Fibroblast of skin of left quadriceps (primary cell): ENCODE measurements at regions not wholly inside any gene's neighbourhood (a gene's known extent, or its start where the extent isn't known, plus 50 kb on each side); places are given as distances from the start of the nearest gene placed in this dataset.

Source experiments
- DNase-seq, 2 experiments: peaks; one replicate each; pipeline ENCODE4 v3.0.0-alpha.2; 2013; ENCODE audit warnings: low read depth in 2 of 2

DNA sequence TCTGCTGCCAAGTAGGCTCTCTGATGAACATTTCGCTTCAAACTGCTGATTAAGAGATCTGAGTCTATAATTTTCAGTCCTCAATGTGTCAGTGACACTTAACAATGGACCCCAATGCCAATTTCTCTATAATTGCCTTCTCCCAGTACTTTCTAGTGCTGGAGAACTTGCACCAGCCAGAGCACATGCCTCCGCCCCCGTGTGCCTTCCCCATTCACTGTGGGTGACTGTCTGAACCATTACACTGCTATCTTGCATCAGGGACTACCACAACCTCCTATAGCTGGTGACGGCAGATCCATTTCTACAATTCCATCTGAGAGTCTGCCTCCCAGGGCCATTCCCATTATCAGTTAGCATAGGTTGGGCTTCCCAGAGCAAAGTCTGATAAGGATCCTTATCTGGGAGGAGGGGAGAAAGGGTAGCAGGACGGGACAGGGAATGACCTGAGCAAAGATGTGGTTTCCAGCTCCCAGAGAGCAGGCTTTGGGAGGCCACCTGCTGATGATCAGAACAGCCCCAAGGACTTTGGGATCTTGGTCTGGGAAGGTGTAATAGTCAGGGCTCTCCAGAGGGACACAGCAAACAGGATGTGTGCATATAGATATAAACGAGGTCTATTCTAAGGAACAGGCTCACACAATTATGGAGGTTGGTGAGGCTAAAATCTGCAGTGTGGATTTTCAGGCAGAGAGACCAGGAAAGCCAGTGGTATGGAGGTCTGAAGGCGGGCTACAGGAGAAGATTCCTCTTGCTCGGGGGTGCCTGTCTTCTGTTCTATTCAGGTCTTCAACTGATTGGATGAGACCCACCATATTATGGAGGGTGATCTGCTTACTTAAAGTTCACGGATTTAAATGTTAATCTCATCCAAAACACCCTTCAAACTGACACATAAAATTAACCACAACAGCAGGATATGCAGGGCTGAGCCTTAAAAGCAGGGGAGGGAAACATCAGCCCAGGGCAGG is 238.2 kb downstream of the PTPRU start:
- no peak for DNase-seq

DNA sequence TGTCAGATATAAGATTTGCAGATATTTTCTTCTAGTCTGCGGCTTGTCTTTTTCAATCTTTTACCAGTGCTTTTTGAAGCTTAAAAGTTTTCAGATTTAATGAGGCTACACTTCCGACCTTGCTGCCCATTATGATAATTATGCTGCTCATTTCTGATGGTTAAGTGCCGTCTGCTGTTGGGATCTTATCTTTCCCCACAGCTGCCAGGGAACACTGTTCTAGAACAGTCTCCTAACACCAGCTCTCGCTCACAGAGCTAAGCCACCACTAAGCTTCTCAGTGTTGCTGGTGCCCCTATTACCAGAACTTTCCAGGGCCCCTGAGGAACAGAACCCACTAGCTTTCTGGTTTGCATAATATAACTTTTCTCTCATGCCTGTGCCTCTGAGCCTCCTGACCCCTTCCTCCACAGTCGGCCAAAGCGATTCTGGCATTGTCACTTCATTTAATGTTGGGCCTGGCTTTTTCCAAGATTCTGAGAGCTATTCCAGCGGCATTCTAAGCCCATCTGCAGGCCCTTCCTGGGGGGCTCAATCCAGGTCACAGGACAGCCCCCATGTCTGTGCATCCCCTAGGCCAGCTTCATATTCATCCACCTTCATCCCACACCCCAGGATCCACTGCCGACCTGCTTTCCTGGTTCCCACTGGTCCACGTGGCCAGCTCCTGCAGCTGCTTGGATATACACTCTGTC is 237.0 kb downstream of the PTPRU start:
- DNase-seq, result no peak

DNA sequence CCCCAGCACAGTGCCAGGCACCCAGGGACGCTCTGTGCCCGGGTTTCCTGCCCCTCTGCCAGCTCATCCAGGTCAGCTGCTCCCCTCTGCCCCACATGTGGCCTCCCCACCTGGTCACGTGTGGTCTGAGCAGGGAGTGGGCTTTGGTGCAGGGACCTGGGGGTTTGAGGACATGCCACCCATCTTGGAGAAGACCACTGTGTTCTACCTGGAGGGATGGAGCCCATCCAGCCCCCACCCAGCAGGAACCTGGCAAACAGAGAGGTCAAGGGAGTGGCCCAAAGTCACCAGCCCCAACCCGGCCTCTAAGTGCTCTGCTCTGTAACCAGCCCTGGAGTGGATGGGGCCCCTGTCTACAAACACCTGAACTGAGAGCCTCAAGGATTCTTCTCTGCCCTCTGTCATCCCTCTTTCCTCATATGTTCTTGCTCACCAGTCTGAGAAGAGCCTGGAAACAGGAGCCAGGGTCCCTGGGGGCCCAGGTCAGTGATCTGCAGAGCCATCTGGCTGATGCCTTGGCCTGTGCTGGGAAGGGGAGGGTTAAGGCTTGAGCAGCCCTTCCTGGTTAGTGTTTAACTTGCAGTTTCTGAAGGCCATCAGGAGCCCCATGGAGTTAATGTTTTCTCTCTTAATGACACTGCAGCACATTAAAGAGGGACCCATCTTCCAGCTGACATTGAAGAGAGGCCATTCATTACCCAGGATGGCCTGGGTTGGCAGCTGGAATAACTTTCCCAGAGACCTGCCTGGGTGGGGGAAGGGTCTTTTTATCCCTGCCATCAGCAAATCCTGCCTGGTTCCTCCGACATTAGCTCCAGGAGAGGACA is 235.4 kb downstream of the PTPRU start:
- DNase-seq, result no peak

GRCh38 chr1:29470788-29471119 is 234.4 kb downstream of the PTPRU start:
- DNase-seq, result no peak

DNA sequence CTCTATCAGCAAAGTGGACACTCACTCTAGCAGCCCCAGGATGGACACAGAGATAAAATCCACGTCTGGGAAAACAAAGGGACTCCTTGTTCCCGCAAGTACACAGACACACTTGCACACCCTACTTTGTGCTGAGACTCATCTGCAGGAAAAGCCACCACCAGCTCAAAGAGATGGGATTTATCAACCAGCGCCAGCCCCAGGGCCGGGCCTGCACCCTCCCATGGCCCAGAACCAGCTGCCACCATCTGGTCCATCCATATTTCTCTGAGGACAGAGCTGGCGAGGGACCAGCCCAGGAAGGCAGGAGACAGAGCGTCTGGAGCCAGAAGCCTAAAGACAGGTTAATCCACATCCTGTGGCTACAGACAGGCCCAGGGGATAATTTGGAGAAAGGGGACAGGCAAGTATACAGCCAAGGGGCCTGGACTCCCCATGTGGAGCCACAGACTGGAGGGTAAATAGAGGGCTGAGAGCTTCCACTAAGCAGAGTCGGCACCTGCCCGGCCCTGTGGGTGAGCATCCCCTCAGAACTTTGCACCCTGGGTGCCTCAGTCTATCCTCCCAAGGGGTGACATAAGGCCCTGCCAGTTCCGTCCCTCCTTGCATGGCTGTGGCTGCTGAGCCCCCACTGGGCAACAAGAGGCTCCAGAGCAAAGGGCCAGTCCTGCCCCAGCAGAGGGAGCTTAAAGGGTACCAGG is 233.9 kb downstream of the PTPRU start:
- DNase-seq, result no peak

DNA sequence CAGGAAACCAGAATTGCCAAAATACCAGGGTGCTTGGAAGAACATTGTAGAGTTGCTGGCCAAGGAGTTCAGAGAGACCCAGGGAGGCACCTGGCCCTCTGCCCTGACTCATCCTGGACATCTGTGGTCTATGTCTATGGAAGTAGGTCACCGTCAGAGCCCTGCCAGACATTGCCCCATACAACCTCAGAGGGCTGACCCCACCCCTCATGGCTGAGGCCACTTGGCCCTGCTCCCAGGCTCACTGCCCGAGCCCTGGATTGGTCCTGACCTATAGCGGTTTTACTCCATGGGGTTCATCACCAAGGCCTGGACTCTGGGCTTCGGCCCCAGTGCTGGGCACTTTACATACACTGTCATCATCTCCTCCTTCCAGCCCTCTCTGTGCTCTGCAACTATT is 233.1 kb downstream of the PTPRU start:
- no peak for DNase-seq

DNA sequence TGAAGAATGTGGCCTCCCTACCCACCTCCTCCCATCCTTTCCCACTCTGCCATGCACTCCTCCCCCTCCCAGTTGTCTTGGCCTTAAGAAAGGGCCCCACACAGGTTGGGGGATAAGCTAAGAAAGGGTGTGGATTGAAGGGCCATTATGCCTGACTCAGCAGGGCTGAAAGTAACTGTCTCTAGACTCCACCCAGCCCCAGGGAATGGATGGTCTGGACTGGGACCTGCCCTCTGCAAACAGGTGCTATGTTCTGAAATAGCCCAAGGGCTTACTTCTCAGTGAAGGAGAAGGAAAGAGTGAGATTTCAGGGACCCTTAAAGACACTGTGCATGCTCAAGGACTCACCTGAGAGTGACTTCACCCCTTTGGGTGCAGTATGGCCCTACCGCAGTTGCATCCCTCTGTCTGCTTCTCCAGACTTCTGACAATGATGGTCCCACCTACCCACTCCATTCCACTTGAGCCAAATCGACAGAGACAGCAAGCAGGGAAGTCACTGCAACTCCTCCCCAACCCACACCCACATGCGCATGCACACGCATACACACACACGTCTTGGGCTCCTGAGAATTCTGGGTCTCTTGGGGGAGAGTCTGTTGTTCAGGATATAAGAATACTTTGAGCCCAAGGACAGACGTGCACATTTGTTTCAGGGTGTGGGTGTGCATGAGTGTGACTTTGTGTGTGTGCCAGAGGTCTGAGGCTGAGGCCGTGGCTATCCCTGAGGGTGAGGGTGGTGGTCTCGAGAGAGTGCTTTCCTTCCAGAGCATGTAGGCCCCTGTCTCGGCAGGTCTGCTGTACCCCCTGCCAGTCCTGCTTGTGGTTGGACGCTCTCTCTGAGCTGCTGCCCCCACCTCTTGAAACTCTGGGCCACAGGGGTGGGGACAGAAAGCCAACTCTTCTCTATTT is 231.9 kb downstream of the PTPRU start:
- no peak for DNase-seq

- no peak for DNase-seq
These were observed 229.9 kb downstream of the PTPRU start for GRCh38 chr1:29466258-29466657.

DNA sequence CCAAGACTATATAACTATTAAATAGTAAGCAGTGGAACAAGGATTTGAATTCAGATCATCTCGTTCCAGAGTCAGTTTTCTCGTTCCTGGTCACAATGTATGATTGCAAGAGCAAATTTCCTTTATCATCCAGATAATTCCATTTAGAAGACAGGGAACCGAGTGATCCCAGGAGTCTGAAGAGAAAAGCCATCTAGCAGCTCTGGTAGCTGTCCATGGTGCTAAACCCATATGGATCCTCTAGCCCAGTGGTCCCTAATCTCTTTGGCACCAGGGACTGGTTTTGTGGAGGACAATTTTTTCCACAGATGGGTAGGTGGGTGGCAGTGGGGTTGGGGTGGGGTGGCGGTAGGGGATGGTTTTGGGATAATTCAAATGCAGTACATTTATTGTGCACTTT is 229.4 kb downstream of the PTPRU start:
- peak in 1 of 2 experiments; percentile 8 for DNase-seq

DNA sequence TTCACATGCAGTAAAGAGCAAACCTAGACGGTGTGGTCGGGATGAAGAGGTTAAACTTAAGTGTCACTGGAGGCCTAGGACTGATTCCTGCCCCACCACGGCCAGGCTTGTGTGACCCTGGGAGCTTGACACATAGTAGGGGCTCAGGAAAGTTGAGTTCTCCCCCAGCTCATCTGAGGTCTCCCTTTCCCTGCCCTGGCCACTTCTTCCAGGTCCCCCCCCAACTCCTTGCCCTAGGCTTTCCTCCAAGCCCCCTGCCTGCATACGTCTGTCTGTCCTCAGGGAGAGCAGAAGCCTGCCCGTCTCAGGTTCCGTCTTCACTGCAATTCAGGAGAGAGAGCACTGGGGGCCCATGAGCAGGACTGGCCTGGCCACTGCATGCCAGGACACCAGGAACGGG is 225.8 kb downstream of the PTPRU start:
- DNase-seq, result no peak

DNA sequence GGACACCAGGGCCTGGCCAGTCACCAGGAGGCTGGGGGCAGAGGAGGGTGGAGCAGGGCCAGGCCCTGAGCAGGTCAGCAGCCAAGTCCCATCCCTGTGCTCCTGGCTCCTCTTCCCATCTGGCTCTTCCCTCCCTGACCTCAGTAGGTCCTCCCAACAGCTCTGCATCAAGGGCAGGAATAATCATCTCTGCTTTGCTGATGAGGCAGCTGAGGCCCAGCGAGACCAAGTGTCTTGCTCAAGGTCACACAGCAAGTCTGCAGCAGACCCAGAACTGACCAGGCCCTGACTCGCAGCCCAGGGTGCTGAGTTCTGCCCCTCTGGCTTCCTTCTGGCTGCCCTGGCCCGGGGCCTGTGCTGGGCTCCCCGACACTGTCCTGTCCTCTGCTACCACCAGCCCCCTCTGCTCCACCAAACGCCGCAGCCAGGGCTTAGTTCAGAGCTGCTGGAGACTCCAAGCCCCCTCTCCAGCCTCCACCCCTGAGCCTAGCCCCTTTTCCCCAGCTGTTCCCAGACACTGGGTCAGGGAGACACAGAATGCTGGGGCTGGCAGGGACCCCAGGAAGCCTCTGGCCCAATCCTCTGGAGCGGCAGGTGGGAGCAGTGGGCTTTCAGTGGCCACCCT is 224.9 kb downstream of the PTPRU start:
- DNase-seq, result no peak

GRCh38 chr1:29460694-29461093 is 224.4 kb downstream of the PTPRU start:
- DNase-seq, result no peak

DNA sequence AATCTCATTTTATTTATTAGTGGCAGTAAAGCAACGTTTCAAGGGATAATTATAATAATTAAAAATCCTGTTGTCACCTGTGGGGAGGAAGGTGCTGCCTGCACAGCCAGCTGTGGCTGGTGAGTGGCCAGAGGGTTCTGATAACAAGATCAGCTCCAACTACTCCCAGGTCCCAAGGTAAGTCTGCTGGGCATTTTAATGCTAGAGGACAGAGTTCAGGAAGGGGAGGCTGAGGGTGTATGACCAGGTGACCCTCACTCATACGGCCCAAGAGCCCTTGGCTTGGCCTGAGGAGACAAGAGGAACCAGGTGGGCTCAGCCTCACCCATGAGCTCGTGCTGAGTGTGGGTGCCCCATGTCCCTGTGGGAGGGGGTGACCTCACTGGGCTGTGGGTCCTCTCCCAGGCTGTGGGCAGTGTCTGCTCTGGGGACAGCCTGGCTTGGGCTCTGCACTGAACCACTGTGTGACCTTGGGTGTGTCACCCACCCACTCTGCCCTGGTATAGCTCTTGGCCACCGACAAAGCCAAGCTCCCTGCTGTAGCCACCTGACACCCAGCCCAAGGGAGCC is 223.8 kb downstream of the PTPRU start:
- no peak for DNase-seq

GRCh38 chr1:29459620-29459945 is 223.3 kb downstream of the PTPRU start:
- no peak for DNase-seq

GRCh38 chr1:29458737-29459619 is 222.7 kb downstream of the PTPRU start:
- DNase-seq, result no peak

- DNase-seq, result no peak
These were observed 221.4 kb downstream of the PTPRU start for GRCh38 chr1:29457496-29458368.

DNA sequence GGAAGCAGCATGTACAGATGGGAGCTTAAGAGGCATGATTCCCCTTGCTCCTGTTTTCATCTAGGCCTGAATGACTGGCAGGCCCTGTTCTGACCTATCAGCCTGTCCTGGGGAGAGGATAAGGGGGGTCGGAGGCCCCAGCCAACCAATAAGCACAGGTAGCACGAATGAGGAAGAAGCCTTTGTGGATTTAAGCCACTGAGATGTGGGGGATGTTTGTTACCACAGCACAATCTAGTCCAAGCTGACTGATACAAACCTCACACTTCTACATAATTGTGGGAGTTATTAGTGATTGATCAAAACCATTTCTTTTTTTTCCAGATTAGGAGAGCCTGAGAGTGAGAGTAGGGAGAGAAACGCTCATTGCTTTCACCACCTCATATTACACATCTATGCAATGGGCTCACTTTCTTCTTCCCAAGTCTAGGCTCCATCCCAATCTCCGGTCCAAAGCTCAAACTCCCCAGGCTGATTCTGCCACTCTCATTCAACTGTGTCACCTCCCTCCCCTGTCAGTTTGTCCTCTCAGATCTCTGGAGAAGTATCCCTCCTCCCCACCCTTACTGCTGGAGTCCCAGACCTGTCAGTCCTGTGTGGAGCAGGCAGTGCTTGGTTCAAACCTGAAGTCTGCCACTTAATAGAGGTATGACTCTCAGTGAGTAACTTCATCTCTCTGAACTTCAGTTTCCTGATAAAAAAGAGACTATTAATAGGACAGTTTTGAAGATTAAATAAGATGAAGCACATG is 220.5 kb downstream of the PTPRU start:
- no peak for DNase-seq
